Nephron (organoid): ENCODE measurements at regions not wholly inside any gene's neighbourhood (a gene's known extent, or its start where the extent isn't known, plus 50 kb on each side); places are given as distances from the start of the nearest gene placed in this dataset.

Experiments used
- H3K27ac Mint-ChIP-seq, 3 experiments: 2 replicates each; pipeline ENCODE4 v1.8.0; 2020; ENCODE audit warnings: mixed read lengths in 3 of 3, mild to moderate bottlenecking in 2 of 3, moderate library complexity in 1 of 3
- H3K27me3 Mint-ChIP-seq: 2 replicates; pipeline ENCODE4 v1.8.0; 2021; ENCODE audit warnings: low read depth, mild to moderate bottlenecking, moderate library complexity, mixed read lengths
- H3K36me3 Mint-ChIP-seq: 2 replicates; pipeline ENCODE4 v1.8.0; 2020; ENCODE audit warnings: low read depth, mixed read lengths
- H3K4me1 Mint-ChIP-seq: 2 replicates; pipeline ENCODE4 v1.8.0; 2020; ENCODE audit warnings: mixed read lengths
- H3K4me3 Mint-ChIP-seq, 3 experiments: 2 replicates each; pipeline ENCODE4 v1.8.0; 2020; ENCODE audit warnings: mild to moderate bottlenecking in 3 of 3, mixed read lengths in 3 of 3, moderate library complexity in 2 of 3
- H3K9me3 Mint-ChIP-seq: 2 replicates; pipeline ENCODE4 v1.8.0; 2020; ENCODE audit warnings: mixed read lengths
- TF ChIP-seq, protein P1 (sequence below), 3 experiments: fragments of 200-600 bp; sonication (generic); IDR thresholded peaks; one replicate each; pipeline ENCODE4 v1.5.0; 2021; ENCODE audit warnings: antibody characterized with exemption in 3 of 3; ENCODE audit not compliant: unreplicated experiment in 3 of 3

DNA sequence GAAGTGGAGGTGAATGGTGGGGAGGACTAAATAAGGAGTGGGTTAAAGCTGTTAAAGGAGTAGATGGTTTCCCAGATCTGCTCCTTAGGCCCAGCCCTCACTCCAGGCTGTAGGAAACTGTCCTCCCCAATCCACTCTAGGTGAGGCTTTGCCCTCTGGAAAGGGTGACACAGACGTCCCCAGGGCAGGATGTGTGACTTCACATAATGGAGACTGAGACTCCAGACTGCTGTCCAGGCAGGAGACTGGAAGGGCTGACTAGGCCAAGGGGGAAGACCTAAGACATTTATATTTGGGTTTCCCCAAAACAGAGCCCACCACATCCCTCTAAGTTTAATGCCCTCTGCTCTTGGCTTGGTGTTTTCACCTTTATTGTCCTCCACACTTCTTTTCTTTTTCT lies 488.5 kb downstream of the SHQ1 start:
- H3K4me3 Mint-ChIP-seq = no peak overlapping the region
- TF ChIP-seq, protein P1, sequence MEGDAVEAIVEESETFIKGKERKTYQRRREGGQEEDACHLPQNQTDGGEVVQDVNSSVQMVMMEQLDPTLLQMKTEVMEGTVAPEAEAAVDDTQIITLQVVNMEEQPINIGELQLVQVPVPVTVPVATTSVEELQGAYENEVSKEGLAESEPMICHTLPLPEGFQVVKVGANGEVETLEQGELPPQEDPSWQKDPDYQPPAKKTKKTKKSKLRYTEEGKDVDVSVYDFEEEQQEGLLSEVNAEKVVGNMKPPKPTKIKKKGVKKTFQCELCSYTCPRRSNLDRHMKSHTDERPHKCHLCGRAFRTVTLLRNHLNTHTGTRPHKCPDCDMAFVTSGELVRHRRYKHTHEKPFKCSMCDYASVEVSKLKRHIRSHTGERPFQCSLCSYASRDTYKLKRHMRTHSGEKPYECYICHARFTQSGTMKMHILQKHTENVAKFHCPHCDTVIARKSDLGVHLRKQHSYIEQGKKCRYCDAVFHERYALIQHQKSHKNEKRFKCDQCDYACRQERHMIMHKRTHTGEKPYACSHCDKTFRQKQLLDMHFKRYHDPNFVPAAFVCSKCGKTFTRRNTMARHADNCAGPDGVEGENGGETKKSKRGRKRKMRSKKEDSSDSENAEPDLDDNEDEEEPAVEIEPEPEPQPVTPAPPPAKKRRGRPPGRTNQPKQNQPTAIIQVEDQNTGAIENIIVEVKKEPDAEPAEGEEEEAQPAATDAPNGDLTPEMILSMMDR (IDR thresholded peaks at IDR 0.05; ENCODE audit: unreplicated experiment in 3 of 3) = no peak
- no peak overlapping the region for H3K27ac Mint-ChIP-seq
- H3K4me1 Mint-ChIP-seq = no peaks in the 10 kb centered on the region
- H3K9me3 Mint-ChIP-seq = peaks cover 15% of the 10 kb centered on the region
- H3K36me3 Mint-ChIP-seq = no peaks in the 10 kb centered on the region
- H3K27me3 Mint-ChIP-seq = peaks cover 7% of the 10 kb centered on the region

DNA sequence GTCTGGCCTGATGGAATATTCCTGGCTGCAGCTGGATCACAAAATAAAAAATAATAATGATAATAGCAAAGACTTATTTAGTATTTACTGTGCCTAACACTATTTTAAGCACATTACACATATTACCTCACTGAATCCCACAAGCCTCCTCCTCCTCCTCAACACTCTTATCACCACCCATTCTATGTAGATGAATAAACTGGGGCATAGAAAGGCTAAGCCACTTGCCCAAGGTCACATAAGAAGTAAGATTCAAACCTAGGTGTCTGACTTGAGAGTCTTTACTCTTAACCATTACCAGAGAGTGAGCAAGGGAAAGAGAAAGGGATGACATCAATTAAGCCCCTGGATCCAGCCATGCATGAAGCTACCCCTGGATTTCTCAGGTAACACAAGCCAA lies 493.1 kb downstream of the SHQ1 start:
- Mint-ChIP-seq H3K36me3 (no peaks in the 10 kb centered on the region), H3K4me3 (no peak overlapping the region), H3K4me1 (peaks cover 5% of the 10 kb centered on the region), H3K27me3 (peaks cover 17% of the 10 kb centered on the region), H3K27ac (no peak overlapping the region), H3K9me3 (peaks cover 3% of the 10 kb centered on the region)
- TF ChIP-seq, protein P1 (IDR thresholded peaks at IDR 0.05; ENCODE audit: unreplicated experiment in 3 of 3) = no peak

DNA sequence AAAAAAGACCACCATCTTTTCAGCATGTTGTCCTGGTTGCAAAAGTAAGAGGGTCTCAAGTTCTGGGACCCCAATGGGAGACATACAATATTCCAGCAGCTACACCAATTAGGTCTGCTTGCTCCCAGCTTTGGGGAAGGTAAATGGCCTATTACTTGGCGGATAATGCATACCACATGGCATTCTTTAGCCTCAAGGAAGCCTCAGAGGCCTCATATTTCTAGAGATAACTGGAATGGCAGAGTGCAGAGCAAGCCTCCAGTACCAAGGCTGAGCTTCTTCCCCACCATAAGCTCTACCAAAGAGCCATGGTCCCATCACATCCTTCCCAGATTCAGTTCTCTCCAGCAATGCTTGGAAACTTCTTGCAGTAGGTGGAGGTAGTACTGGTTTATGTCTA lies 493.8 kb downstream of the SHQ1 start:
- Mint-ChIP-seq H3K9me3 (peaks cover 3% of the 10 kb centered on the region), H3K27me3 (peaks cover 22% of the 10 kb centered on the region), H3K36me3 (no peaks in the 10 kb centered on the region), H3K27ac (no peak overlapping the region), H3K4me3 (no peak overlapping the region), H3K4me1 (peaks cover 5% of the 10 kb centered on the region)
- TF ChIP-seq, protein P1 (IDR thresholded peaks at IDR 0.05; ENCODE audit: unreplicated experiment in 3 of 3) = no peak

DNA sequence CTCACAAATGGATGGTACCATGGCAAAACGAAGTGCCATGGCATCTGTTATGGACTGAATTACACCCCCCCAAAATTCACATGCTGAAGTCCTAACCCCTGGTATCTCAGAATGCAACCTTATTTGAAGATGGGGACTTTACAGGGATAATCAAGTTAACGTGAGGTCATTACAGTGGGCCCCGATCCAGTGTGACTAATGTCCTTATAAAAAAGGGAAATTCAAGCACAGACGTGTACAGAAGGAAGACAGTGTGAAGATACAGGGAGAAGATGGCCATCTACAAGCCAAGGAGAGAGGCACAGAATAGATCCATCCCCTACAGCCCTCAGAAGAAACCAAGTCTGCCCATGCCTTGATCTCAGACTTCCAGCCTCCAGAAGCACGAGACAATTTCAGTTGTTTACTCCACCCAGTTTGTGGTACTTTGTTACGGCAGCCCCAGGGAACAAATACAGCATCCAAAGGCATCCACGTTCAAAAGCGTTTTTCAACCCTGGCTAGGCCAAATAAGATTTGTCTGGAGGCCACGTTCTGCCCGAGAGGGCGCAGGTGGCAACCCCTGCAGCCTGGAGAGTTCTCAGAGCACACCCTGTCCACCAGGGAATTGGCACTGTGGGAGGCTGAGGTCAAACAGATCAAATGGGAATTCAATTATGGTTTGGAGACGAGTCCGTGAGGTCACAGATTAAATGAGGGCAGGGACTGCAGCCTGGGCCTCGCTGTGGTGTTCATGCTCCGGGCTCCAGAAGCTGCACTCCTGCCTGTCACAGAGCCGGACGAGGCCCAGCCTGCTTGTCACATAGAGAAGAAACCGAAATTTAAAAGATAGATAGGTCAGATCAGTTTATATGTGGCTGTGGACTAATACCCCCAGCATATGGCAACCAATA lies 494.8 kb downstream of the SHQ1 start:
- Mint-ChIP-seq H3K27me3 (peaks cover 30% of the 10 kb centered on the region), H3K36me3 (no peaks in the 10 kb centered on the region), H3K4me3 (no peak overlapping the region), H3K4me1 (peaks cover 5% of the 10 kb centered on the region), H3K27ac (no peak overlapping the region), H3K9me3 (no peaks in the 10 kb centered on the region)
- TF ChIP-seq, protein P1 (IDR thresholded peaks at IDR 0.05; ENCODE audit: unreplicated experiment in 3 of 3) = no peak

DNA sequence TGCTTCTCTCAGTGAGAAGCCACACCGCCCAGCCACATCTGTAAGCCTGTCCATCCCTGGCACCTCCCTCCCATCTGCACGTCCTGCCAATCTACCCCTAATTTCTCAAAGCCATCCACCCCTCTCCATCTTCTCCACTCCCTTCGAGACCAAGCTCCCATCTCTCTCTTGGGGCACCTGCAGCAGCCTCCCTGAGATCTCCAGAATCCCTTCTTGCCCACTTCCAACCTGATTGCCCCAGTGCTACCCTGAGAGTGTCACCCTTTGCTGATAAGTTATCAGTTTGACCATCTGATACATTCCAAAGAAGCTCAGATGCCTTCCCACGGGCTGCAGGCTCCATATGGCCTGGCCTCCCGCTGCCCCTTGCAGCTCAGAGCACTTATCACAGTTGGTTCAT lies 496.1 kb downstream of the SHQ1 start:
- Mint-ChIP-seq H3K4me3 (no peak overlapping the region), H3K4me1 (peaks cover 5% of the 10 kb centered on the region), H3K9me3 (no peaks in the 10 kb centered on the region), H3K27me3 (peaks cover 30% of the 10 kb centered on the region), H3K36me3 (no peaks in the 10 kb centered on the region), H3K27ac (no peak overlapping the region)
- TF ChIP-seq, protein P1 (IDR thresholded peaks at IDR 0.05; ENCODE audit: unreplicated experiment in 3 of 3) = no peak

DNA sequence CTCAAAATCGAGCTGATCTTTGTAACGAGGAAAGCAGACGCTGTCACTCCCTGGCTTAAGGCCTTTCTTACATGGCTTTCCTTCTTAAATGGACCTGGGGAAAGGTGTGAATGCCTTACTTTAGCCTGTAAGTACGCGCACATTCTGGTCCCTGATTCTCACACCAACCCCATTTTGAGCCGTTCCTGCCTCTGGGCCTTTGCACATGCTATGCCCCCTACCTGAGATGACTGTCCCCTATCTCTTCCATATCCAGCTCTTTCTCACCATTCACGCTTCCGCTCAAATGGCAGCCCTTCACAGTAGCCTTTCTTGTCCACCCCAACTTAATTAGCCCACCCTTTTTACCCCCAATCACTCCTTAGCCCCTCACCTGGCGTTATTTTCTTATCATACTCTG lies 496.7 kb downstream of the SHQ1 start:
- Mint-ChIP-seq H3K27ac (no peak overlapping the region), H3K9me3 (no peaks in the 10 kb centered on the region), H3K36me3 (no peaks in the 10 kb centered on the region), H3K27me3 (peaks cover 30% of the 10 kb centered on the region), H3K4me3 (no peak overlapping the region), H3K4me1 (peaks cover 9% of the 10 kb centered on the region)
- TF ChIP-seq, protein P1 (IDR thresholded peaks at IDR 0.05; ENCODE audit: unreplicated experiment in 3 of 3) = no peak
